ENCODE measurements at regions not wholly inside any gene's neighbourhood (a gene's known extent, or its start where the extent isn't known, plus 50 kb on each side); places are given as distances from the start of the nearest gene placed in this dataset.

- DNase-seq = no peak
These were observed 449.9 kb upstream of the FLRT2 start for GRCh38 chr14:85079842-85080730.

- no peak for DNase-seq
These were observed 445.6 kb upstream of the FLRT2 start for GRCh38 chr14:85084344-85084743.

- no peak for DNase-seq
These were observed 444.0 kb upstream of the FLRT2 start for GRCh38 chr14:85085981-85086380.

- no peak for DNase-seq
These were observed 442.7 kb upstream of the FLRT2 start for GRCh38 chr14:85087201-85087600.

GRCh38 chr14:85088192-85088591, 441.8 kb upstream of the FLRT2 start:
- no peak for DNase-seq

GRCh38 chr14:85090681-85091080, 439.3 kb upstream of the FLRT2 start:
- DNase-seq = no peak

- DNase-seq = no peak
These were observed 436.2 kb upstream of the FLRT2 start for GRCh38 chr14:85093631-85094330.

GRCh38 chr14:85102591-85102990, 427.4 kb upstream of the FLRT2 start:
- no peak for DNase-seq

GRCh38 chr14:85106506-85106905, 423.4 kb upstream of the FLRT2 start:
- no peak for DNase-seq

- DNase-seq = no peak
These were observed 417.2 kb upstream of the FLRT2 start for GRCh38 chr14:85112762-85113161.

GRCh38 chr14:85115921-85116320, 414.0 kb upstream of the FLRT2 start:
- DNase-seq = no peak

- no peak for DNase-seq
These were observed 411.7 kb upstream of the FLRT2 start for GRCh38 chr14:85118274-85118673.

- no peak for DNase-seq
These were observed 407.3 kb upstream of the FLRT2 start for GRCh38 chr14:85122690-85123089.

GRCh38 chr14:85123755-85124154, 406.2 kb upstream of the FLRT2 start:
- no peak for DNase-seq

GRCh38 chr14:85124631-85125290, 405.2 kb upstream of the FLRT2 start:
- no peak for DNase-seq

GRCh38 chr14:85125291-85125670, 404.7 kb upstream of the FLRT2 start:
- DNase-seq = no peak

GRCh38 chr14:85129921-85130320, 400.0 kb upstream of the FLRT2 start:
- DNase-seq = no peak

GRCh38 chr14:85131226-85131922, 398.6 kb upstream of the FLRT2 start:
- no peak for DNase-seq

- no peak for DNase-seq
These were observed 387.0 kb upstream of the FLRT2 start for GRCh38 chr14:85142982-85143381.

GRCh38 chr14:85146779-85147178, 383.2 kb upstream of the FLRT2 start:
- DNase-seq = no peak

- no peak for DNase-seq
These were observed 379.8 kb upstream of the FLRT2 start for GRCh38 chr14:85150166-85150565.

GRCh38 chr14:85154714-85155113, 375.2 kb upstream of the FLRT2 start:
- DNase-seq = no peak

- DNase-seq = no peak
These were observed 373.6 kb upstream of the FLRT2 start for GRCh38 chr14:85156319-85156718.
